Activated CD8-positive, alpha-beta memory T cell treated with anti-CD3 and anti-CD28 coated beads for 4 hours (primary cell): ENCODE measurements at regions not wholly inside any gene's neighbourhood (a gene's known extent, or its start where the extent isn't known, plus 50 kb on each side); places are given as distances from the start of the nearest gene placed in this dataset.
"Not testable (repeated sequence)": the region's sequence is repeated elsewhere in the genome, so short reads cannot be mapped to it uniquely, and the experiment has no call there.

Experiments
- DNase-seq, 2 donors: peaks; one replicate each; pipeline ENCODE4 v3.0.0-alpha.2; 2020; ENCODE audit warnings: low read depth in 2 of 2

- DNase-seq: not testable (repeated sequence)
These were observed 1472.2 kb downstream of the FOXD4L5 start for GRCh38 chr9:63812822-63813221.

- not testable (repeated sequence) for DNase-seq
These were observed 1480.8 kb downstream of the FOXD4L5 start for GRCh38 chr9:63804205-63804604.

- not testable (repeated sequence) for DNase-seq
These were observed 1490.8 kb downstream of the FOXD4L5 start for GRCh38 chr9:63794081-63794685.

- DNase-seq: not testable (repeated sequence)
These were observed 1497.6 kb downstream of the FOXD4L5 start for GRCh38 chr9:63787454-63787853.

- DNase-seq: not testable (repeated sequence)
These were observed 1500.0 kb downstream of the FOXD4L5 start for GRCh38 chr9:63785059-63785458.

GRCh38 chr9:63784421-63784820 lies 1500.6 kb downstream of the FOXD4L5 start:
- not testable (repeated sequence) for DNase-seq

GRCh38 chr9:63781817-63782439 lies 1503.1 kb downstream of the FOXD4L5 start:
- not testable (repeated sequence) for DNase-seq

- not testable (repeated sequence) for DNase-seq
These were observed 1503.6 kb downstream of the FOXD4L5 start for GRCh38 chr9:63781390-63781789.

- DNase-seq: not testable (repeated sequence)
These were observed 1508.8 kb downstream of the FOXD4L5 start for GRCh38 chr9:63776220-63776619.

- DNase-seq: not testable (repeated sequence)
These were observed 1510.0 kb downstream of the FOXD4L5 start for GRCh38 chr9:63775092-63775426.

- DNase-seq: not testable (repeated sequence)
These were observed 1510.5 kb downstream of the FOXD4L5 start for GRCh38 chr9:63774369-63775091.

- DNase-seq: not testable (repeated sequence)
These were observed 1522.8 kb downstream of the FOXD4L5 start for GRCh38 chr9:63762230-63762629.

GRCh38 chr9:63729021-63729420 lies 1556.0 kb downstream of the FOXD4L5 start:
- not testable (repeated sequence) for DNase-seq

- no peak for DNase-seq
These were observed 1556.7 kb downstream of the FOXD4L5 start for GRCh38 chr9:63728287-63728686.

- not testable (repeated sequence) for DNase-seq
These were observed 1576.7 kb downstream of the FOXD4L5 start for GRCh38 chr9:63708285-63708684.

- not testable (repeated sequence) for DNase-seq
These were observed 1580.6 kb downstream of the FOXD4L5 start for GRCh38 chr9:63704456-63704855.

GRCh38 chr9:63703670-63704069 lies 1581.3 kb downstream of the FOXD4L5 start:
- DNase-seq: not testable (repeated sequence)

- DNase-seq: not testable (repeated sequence)
These were observed 1581.8 kb downstream of the FOXD4L5 start for GRCh38 chr9:63703138-63703665.
